NCI-H69 (cell line): ENCODE measurements at regions not wholly inside any gene's neighbourhood (a gene's known extent, or its start where the extent isn't known, plus 50 kb on each side); places are given as distances from the start of the nearest gene placed in this dataset.

Experiments used
- DNase-seq: peaks from one replicate; lab custom pipeline; 2025; lab: John Stamatoyannopoulos, UW

- no peak for DNase-seq
Observed at GRCh38 chr14:100638211-100638855, 51.1 kb upstream of the BEGAIN start.

- no peak for DNase-seq
Observed at GRCh38 chr14:100639280-100639679, 52.1 kb upstream of the BEGAIN start.

GRCh38 chr14:100640471-100641273, 53.5 kb upstream of the BEGAIN start:
- DNase-seq = peak; percentile 14

GRCh38 chr14:100641274-100641860, 54.1 kb upstream of the BEGAIN start:
- DNase-seq = peak; percentile 51

- DNase-seq = no peak
Observed at GRCh38 chr14:100643426-100643825, 56.2 kb upstream of the BEGAIN start.

GRCh38 chr14:100644383-100644782, 57.2 kb upstream of the BEGAIN start:
- DNase-seq = peak; percentile 34

- peak; percentile 18 for DNase-seq
Observed at GRCh38 chr14:100644784-100645183, 57.6 kb upstream of the BEGAIN start.

GRCh38 chr14:100645196-100645981, 58.2 kb upstream of the BEGAIN start:
- peak; percentile 96 for DNase-seq

- DNase-seq = no peak
Observed at GRCh38 chr14:100645982-100646314, 58.7 kb upstream of the BEGAIN start.

- no peak for DNase-seq
Observed at GRCh38 chr14:100648474-100649172, 61.4 kb upstream of the BEGAIN start.

- DNase-seq = peak; percentile 51
Observed at GRCh38 chr14:100649173-100649519, 61.9 kb upstream of the BEGAIN start.

- no peak for DNase-seq
Observed at GRCh38 chr14:100651999-100652508, 64.8 kb upstream of the BEGAIN start.

GRCh38 chr14:100652744-100653143, 65.5 kb upstream of the BEGAIN start:
- DNase-seq = peak; percentile 42

- DNase-seq = peak; percentile 46
Observed at GRCh38 chr14:100653409-100653808, 66.2 kb upstream of the BEGAIN start.

GRCh38 chr14:100654025-100654813, 67.0 kb upstream of the BEGAIN start:
- peak; percentile 65 for DNase-seq

GRCh38 chr14:100654814-100655740, 67.9 kb upstream of the BEGAIN start:
- DNase-seq = peak; percentile 95

GRCh38 chr14:100655741-100656085, 68.5 kb upstream of the BEGAIN start:
- DNase-seq = peak; percentile 89

GRCh38 chr14:100656996-100657395, 69.7 kb upstream of the DLK1 start:
- DNase-seq = no peak

GRCh38 chr14:100657780-100658179, 68.9 kb upstream of the DLK1 start:
- DNase-seq = no peak
